ENCODE measurements at regions not wholly inside any gene's neighbourhood (a gene's known extent, or its start where the extent isn't known, plus 50 kb on each side); places are given as distances from the start of the nearest gene placed in this dataset.

GRCh38 chr4:113825272-113825671 is 63.7 kb upstream of the CAMK2D start:
- DNase-seq (ENCODE audit: low read depth), result no peak
- CTCF ChIA-PET, result no interaction called here
- TF ChIP-seq CTCF (IDR thresholded peaks at IDR 0.05; ENCODE audit: insufficient read depth, low read depth, low read length), result no peak
- POLR2A ChIA-PET, result no interaction called here
- Histone ChIP-seq H3K36me3 (ENCODE audit: control insufficient read depth, insufficient read depth, low read length) (no peaks in the 10 kb centered on the region), H3K27me3 (ENCODE audit: control insufficient read depth, insufficient read depth, low read length) (no peaks in the 10 kb centered on the region), H3K4me3 (ENCODE audit: low read depth, low read length) (no peak overlapping the region)

GRCh38 chr4:113824396-113824795 is 62.9 kb upstream of the CAMK2D start:
- ChIA-PET POLR2A (no interaction called here), CTCF (no interaction called here)
- Histone ChIP-seq H3K27me3 (ENCODE audit: control insufficient read depth, insufficient read depth, low read length) (no peaks in the 10 kb centered on the region), H3K4me3 (ENCODE audit: low read depth, low read length) (no peak overlapping the region), H3K36me3 (ENCODE audit: control insufficient read depth, insufficient read depth, low read length) (no peaks in the 10 kb centered on the region)
- no peak for TF ChIP-seq CTCF (IDR thresholded peaks at IDR 0.05; ENCODE audit: insufficient read depth, low read depth, low read length)
- DNase-seq (ENCODE audit: low read depth), result no peak

- POLR2A ChIA-PET, result no interaction called here
- TF ChIP-seq CTCF (IDR thresholded peaks at IDR 0.05; ENCODE audit: insufficient read depth, low read depth, low read length), result no peak
- no peaks in the 10 kb centered on the region for H3K36me3 ChIP-seq (ENCODE audit: control insufficient read depth, insufficient read depth, low read length)
- no peak for DNase-seq (ENCODE audit: low read depth)
- CTCF ChIA-PET, result no interaction called here
- no peaks in the 10 kb centered on the region for H3K27me3 ChIP-seq (ENCODE audit: control insufficient read depth, insufficient read depth, low read length)
- H3K4me3 ChIP-seq (ENCODE audit: low read depth, low read length), result no peak overlapping the region
These were observed 61.7 kb upstream of the CAMK2D start for GRCh38 chr4:113823291-113823659.

GRCh38 chr4:113822555-113823290 is 61.2 kb upstream of the CAMK2D start:
- H3K36me3 ChIP-seq (ENCODE audit: control insufficient read depth, insufficient read depth, low read length), result no peaks in the 10 kb centered on the region
- no peaks in the 10 kb centered on the region for H3K27me3 ChIP-seq (ENCODE audit: control insufficient read depth, insufficient read depth, low read length)
- DNase-seq (ENCODE audit: low read depth), result no peak
- no peak overlapping the region for H3K4me3 ChIP-seq (ENCODE audit: low read depth, low read length)
- ChIA-PET POLR2A (no interaction called here), CTCF (interaction anchor here (0.6 kb wide), 1 partner anchor 50 kb away, joined by 3 read pairs; no protein-coding TSS in a partner anchor)
- TF ChIP-seq CTCF (IDR thresholded peaks at IDR 0.05; ENCODE audit: insufficient read depth, low read depth, low read length), result no peak

- POLR2A ChIA-PET, result no interaction called here
- TF ChIP-seq CTCF (IDR thresholded peaks at IDR 0.05; ENCODE audit: insufficient read depth, low read depth, low read length), result no peak
- CTCF ChIA-PET, result interaction anchor here (0.6 to 0.8 kb wide), 2 partner anchors 12 to 51 kb away, joined by 3 read pairs; no protein-coding TSS in a partner anchor
- Histone ChIP-seq H3K4me3 (ENCODE audit: low read depth, low read length) (no peak overlapping the region), H3K27me3 (ENCODE audit: control insufficient read depth, insufficient read depth, low read length) (no peaks in the 10 kb centered on the region), H3K36me3 (ENCODE audit: control insufficient read depth, insufficient read depth, low read length) (no peaks in the 10 kb centered on the region)
- DNase-seq (ENCODE audit: low read depth), result no peak
These were observed 60.3 kb upstream of the CAMK2D start for GRCh38 chr4:113821856-113822255.

All from BJ (cell line).